Astrocyte of the cerebellum (primary cell): ENCODE measurements at regions not wholly inside any gene's neighbourhood (a gene's known extent, or its start where the extent isn't known, plus 50 kb on each side); places are given as distances from the start of the nearest gene placed in this dataset.

Source experiments
- DNase-seq: peaks from one replicate; pipeline ENCODE4 v3.0.0-alpha.2; 2011; ENCODE audit warnings: low read depth
- H3K4me3 ChIP-seq: 2 replicates; pipeline ENCODE4 v1.5.1; 2011; ENCODE audit warnings: mild to moderate bottlenecking, low read depth, low read length, moderate library complexity
- in situ Hi-C: cut with HindIII; loops from 2 replicates; pipeline ENCODE4 v1.10.0; 2017; ENCODE audit warnings: low sequenced_read_pairs
- TF ChIP-seq, protein P1 (sequence below): IDR thresholded peaks from 2 replicates; pipeline ENCODE4 v1.5.1; 2012; ENCODE audit warnings: low read length, low read depth, moderate library complexity, mild to moderate bottlenecking; ENCODE audit errors: missing control alignments

DNA sequence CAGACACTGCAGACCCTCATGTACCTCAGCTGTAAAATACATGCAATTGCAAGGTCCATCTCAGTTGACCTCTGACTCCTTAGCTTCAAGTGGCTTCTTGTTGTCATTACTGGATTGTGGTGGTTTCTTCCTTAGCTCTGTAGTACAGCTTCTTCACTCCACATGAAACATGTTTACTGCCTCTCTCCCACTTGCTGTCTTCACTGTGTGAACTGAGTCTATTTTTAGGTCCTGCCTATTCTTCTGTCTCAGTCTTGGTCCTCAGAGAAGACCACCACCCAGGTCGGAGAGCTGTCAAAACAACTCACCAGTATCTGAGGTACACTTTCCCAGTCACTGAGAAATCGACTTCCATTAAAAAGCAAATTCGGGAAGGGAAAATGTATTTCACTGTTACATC, 50.2 kb upstream of the EYA4 start:
- DNase-seq, result no peak
- in situ Hi-C loops, result loop anchor here (10.0 kb wide), 1 partner anchor 314 kb away; no protein-coding TSS in a partner anchor
- TF ChIP-seq, protein P1, sequence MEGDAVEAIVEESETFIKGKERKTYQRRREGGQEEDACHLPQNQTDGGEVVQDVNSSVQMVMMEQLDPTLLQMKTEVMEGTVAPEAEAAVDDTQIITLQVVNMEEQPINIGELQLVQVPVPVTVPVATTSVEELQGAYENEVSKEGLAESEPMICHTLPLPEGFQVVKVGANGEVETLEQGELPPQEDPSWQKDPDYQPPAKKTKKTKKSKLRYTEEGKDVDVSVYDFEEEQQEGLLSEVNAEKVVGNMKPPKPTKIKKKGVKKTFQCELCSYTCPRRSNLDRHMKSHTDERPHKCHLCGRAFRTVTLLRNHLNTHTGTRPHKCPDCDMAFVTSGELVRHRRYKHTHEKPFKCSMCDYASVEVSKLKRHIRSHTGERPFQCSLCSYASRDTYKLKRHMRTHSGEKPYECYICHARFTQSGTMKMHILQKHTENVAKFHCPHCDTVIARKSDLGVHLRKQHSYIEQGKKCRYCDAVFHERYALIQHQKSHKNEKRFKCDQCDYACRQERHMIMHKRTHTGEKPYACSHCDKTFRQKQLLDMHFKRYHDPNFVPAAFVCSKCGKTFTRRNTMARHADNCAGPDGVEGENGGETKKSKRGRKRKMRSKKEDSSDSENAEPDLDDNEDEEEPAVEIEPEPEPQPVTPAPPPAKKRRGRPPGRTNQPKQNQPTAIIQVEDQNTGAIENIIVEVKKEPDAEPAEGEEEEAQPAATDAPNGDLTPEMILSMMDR, result no peak
- H3K4me3 ChIP-seq, result no peak overlapping the region

DNA sequence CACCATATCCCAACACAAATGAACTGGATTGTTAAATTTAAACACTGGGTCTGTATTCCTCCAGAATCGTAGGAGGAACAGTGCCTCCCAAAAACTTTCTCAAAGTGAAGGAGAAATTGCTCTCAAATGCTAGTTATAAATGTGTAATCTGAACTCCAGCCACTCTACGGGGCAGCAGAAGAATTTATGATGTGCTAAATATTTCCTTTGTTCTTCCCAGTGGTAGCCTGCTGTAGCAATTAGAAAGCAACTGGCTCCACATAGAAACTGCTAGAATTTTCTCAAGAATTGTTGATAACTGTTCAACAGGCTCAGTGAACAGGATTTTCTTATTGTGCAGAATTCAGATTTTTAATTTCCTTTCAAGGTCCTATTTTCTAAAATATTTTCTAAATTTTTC, 49.8 kb upstream of the EYA4 start:
- no peak for DNase-seq
- H3K4me3 ChIP-seq, result no peak overlapping the region
- TF ChIP-seq, protein P1, result no peak
- in situ Hi-C loops, result loop anchor here (10.0 kb wide), 1 partner anchor 313 kb away; no protein-coding TSS in a partner anchor
